Neural cell (in vitro differentiated cells): ENCODE measurements at regions not wholly inside any gene's neighbourhood (a gene's known extent, or its start where the extent isn't known, plus 50 kb on each side); places are given as distances from the start of the nearest gene placed in this dataset.

Experiments
- H2AFZ ChIP-seq: fragments of 200-600, 300-800 bp; sonication (generic), shearing (Covaris generic); 2 replicates; pipeline ENCODE4 v1.6.0; 2014; ENCODE audit warnings: low read depth, mild to moderate bottlenecking, antibody characterized with exemption, low read length, moderate library complexity
- H3F3A ChIP-seq: fragments of 200-600 bp; shearing (Covaris generic); 2 replicates; pipeline ENCODE4 v1.6.1; 2016; ENCODE audit warnings: mild to moderate bottlenecking, moderate library complexity, mixed read lengths, antibody characterized with exemption, low read length; ENCODE audit not compliant: insufficient read depth, poor library complexity, severe bottlenecking
- H3K27ac ChIP-seq: fragments of 200-600, 300-800 bp; sonication (generic), shearing (Covaris generic); 2 replicates; pipeline ENCODE4 v1.5.1; 2014; ENCODE audit warnings: mild to moderate bottlenecking, low read length, moderate library complexity
- H3K27me3 ChIP-seq: fragments of 300-800, 200-600 bp; sonication (generic), shearing (Covaris generic); 2 replicates; pipeline ENCODE4 v1.6.0; 2014; ENCODE audit warnings: mild to moderate bottlenecking, low read depth, low read length, moderate library complexity; ENCODE audit not compliant: insufficient read depth
- H3K36me3 ChIP-seq: fragments of 300-800, 200-600 bp; sonication (generic), shearing (Covaris generic); 2 replicates; pipeline ENCODE4 v1.5.1; 2014; ENCODE audit warnings: mild to moderate bottlenecking, antibody characterized with exemption, low read length, moderate library complexity; ENCODE audit not compliant: insufficient read depth
- H3K4me2 ChIP-seq: fragments of 300-800, 200-600 bp; sonication (generic), shearing (Covaris generic); 2 replicates; pipeline ENCODE4 v1.6.0; 2014; ENCODE audit warnings: mild to moderate bottlenecking, low read length
- H3K4me3 ChIP-seq: fragments of 300-800, 200-600 bp; sonication (generic), shearing (Covaris generic); 2 replicates; pipeline ENCODE4 v1.5.1; 2014; ENCODE audit warnings: mild to moderate bottlenecking, low read length, moderate library complexity
- H3K79me2 ChIP-seq: fragments of 200-600 bp; shearing (Covaris generic); replicated peaks from 2 replicates; pipeline ENCODE4 v1.6.0; 2014; ENCODE audit warnings: mild to moderate bottlenecking, low read length, moderate library complexity; ENCODE audit not compliant: insufficient read depth
- H3K9ac ChIP-seq: fragments of 300-800, 200-600 bp; sonication (generic), shearing (Covaris generic); 2 replicates; pipeline ENCODE4 v1.6.1; 2016; ENCODE audit warnings: mild to moderate bottlenecking, low read length, mixed read lengths
- H3K9me2 ChIP-seq: fragments of 200-600 bp; shearing (Covaris generic); 2 replicates; pipeline ENCODE4 v1.6.1; 2016; ENCODE audit warnings: mild to moderate bottlenecking, low read length, mixed read lengths; ENCODE audit not compliant: insufficient read depth
- H3K9me3 ChIP-seq: fragments of 200-600, 300-800 bp; sonication (generic), shearing (Covaris generic); 2 replicates; pipeline ENCODE4 v1.6.1; 2016; ENCODE audit warnings: mild to moderate bottlenecking, mixed run types, low read length, moderate library complexity, mixed read lengths
- H4K20me1 ChIP-seq: fragments of 200-600 bp; shearing (Covaris generic); 2 replicates; pipeline ENCODE4 v1.6.1; 2016; ENCODE audit warnings: mild to moderate bottlenecking, mixed run types; ENCODE audit not compliant: insufficient read depth
- EP300 ChIP-seq: fragments of 450-650 bp; conservative IDR thresholded peaks from 2 replicates; pipeline ENCODE4 v1.6.1; 2014; ENCODE audit warnings: antibody characterized with exemption, mild to moderate bottlenecking, moderate library complexity; ENCODE audit not compliant: poor library complexity, severe bottlenecking
- EZH2 ChIP-seq: fragments of 200-600, 300-800 bp; shearing (Covaris generic), sonication (generic); IDR thresholded peaks from 2 replicates; pipeline ENCODE4 v1.6.1; 2014; ENCODE audit warnings: antibody characterized with exemption, low read length, borderline replicate concordance, mild to moderate bottlenecking; ENCODE audit not compliant: insufficient read depth, poor library complexity, severe bottlenecking
- MXI1 ChIP-seq: fragments of 450-650 bp; conservative IDR thresholded peaks from 2 replicates; pipeline ENCODE4 v1.6.1; 2014; ENCODE audit warnings: antibody characterized with exemption, mild to moderate bottlenecking; ENCODE audit not compliant: poor library complexity, severe bottlenecking
- POLR2AphosphoS5 ChIP-seq: IDR thresholded peaks from 2 replicates; pipeline ENCODE4 v1.6.1; 2012
- RAD21 ChIP-seq: fragments of 450-650 bp; conservative IDR thresholded peaks from 2 replicates; pipeline ENCODE4 v1.6.1; 2014; ENCODE audit warnings: antibody characterized with exemption, mild to moderate bottlenecking, moderate library complexity
- REST ChIP-seq: IDR thresholded peaks from 2 replicates; pipeline ENCODE4 v1.6.1; 2012; ENCODE audit warnings: borderline replicate concordance
- SMC3 ChIP-seq: fragments of 450-650 bp; conservative IDR thresholded peaks from 2 replicates; pipeline ENCODE4 v1.6.1; 2014; ENCODE audit warnings: antibody characterized with exemption, mild to moderate bottlenecking, moderate library complexity; ENCODE audit not compliant: poor library complexity
- TAF1 ChIP-seq: IDR thresholded peaks from 2 replicates; pipeline ENCODE4 v1.6.1; 2012; ENCODE audit warnings: low read depth
- TF ChIP-seq, protein P1 (sequence below): fragments of 450-650 bp; IDR thresholded peaks from 2 replicates; pipeline ENCODE4 v1.5.1; 2014; ENCODE audit warnings: antibody characterized with exemption, mild to moderate bottlenecking, moderate library complexity; ENCODE audit not compliant: poor library complexity, severe bottlenecking

GRCh38 chr15:67917037-67917436, 77.2 kb upstream of the RNU6-1 start:
- Histone ChIP-seq H3K36me3 (no peaks in the 10 kb centered on the region), H4K20me1 (no peaks in the 10 kb centered on the region), H3K4me2 (no peak overlapping the region), H3K4me3 (no peak overlapping the region), H3K79me2 (no peaks in the 10 kb centered on the region), H3K9ac (no peak overlapping the region), H2AFZ (no peak overlapping the region), H3K27me3 (no peaks in the 10 kb centered on the region), H3F3A (no peaks in the 10 kb centered on the region), H3K9me3 (no peaks in the 10 kb centered on the region), H3K9me2 (no peaks in the 10 kb centered on the region), H3K27ac (no peak overlapping the region)
- TF ChIP-seq REST = no peak
- TF ChIP-seq SMC3 = no peak
- no peak for TF ChIP-seq EP300
- no peak for TF ChIP-seq MXI1

DNA sequence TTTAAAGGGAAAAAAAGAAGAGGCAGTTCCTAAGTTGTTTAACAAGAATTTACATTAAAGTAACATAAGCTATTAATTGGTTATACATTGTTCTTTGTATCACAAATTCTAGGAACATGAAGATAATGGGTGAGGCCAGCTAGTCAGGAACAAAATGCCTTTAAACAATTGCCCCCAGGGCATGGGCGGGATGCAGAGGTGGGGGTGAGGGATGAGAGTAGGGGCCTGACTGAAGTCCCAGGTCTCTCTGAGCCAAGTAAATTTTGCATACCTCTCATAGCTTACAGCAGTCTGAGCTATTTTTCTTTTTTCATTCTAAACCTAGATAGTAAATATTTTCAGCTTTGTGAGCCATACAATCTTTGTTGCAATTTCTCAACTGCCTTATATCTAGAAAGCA, 77.8 kb upstream of the RNU6-1 start:
- Histone ChIP-seq H2AFZ (no peak overlapping the region), H3F3A (no peaks in the 10 kb centered on the region), H3K27me3 (no peaks in the 10 kb centered on the region), H4K20me1 (no peaks in the 10 kb centered on the region), H3K79me2 (no peaks in the 10 kb centered on the region), H3K9ac (no peak overlapping the region), H3K9me2 (no peaks in the 10 kb centered on the region), H3K4me2 (no peak overlapping the region), H3K36me3 (no peaks in the 10 kb centered on the region), H3K27ac (no peak overlapping the region), H3K4me3 (no peak overlapping the region), H3K9me3 (no peaks in the 10 kb centered on the region)
- no peak for TF ChIP-seq TAF1
- no peak for TF ChIP-seq SMC3
- TF ChIP-seq MXI1 = no peak
- TF ChIP-seq, protein P1, sequence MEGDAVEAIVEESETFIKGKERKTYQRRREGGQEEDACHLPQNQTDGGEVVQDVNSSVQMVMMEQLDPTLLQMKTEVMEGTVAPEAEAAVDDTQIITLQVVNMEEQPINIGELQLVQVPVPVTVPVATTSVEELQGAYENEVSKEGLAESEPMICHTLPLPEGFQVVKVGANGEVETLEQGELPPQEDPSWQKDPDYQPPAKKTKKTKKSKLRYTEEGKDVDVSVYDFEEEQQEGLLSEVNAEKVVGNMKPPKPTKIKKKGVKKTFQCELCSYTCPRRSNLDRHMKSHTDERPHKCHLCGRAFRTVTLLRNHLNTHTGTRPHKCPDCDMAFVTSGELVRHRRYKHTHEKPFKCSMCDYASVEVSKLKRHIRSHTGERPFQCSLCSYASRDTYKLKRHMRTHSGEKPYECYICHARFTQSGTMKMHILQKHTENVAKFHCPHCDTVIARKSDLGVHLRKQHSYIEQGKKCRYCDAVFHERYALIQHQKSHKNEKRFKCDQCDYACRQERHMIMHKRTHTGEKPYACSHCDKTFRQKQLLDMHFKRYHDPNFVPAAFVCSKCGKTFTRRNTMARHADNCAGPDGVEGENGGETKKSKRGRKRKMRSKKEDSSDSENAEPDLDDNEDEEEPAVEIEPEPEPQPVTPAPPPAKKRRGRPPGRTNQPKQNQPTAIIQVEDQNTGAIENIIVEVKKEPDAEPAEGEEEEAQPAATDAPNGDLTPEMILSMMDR = no peak
- TF ChIP-seq EZH2 = no peak
- no peak for TF ChIP-seq RAD21
- no peak for TF ChIP-seq REST
- no peak for TF ChIP-seq EP300
- no peak for TF ChIP-seq POLR2AphosphoS5
